H9 (cell line): ENCODE measurements at regions not wholly inside any gene's neighbourhood (a gene's known extent, or its start where the extent isn't known, plus 50 kb on each side); places are given as distances from the start of the nearest gene placed in this dataset.

Experiments
- DNase-seq: peaks from one replicate; pipeline ENCODE4 v3.0.0-alpha.2; 2017
- H2AFZ ChIP-seq: one replicate; pipeline ENCODE4 v1.6.1; 2013; ENCODE audit warnings: mild to moderate bottlenecking, low read length, control low read depth, moderate library complexity
- H2AK5ac ChIP-seq: 2 replicates; pipeline ENCODE4 v1.6.1; 2013; ENCODE audit warnings: low read length, control low read depth, mixed read lengths; ENCODE audit not compliant: insufficient read length
- H2BK120ac ChIP-seq: one replicate; pipeline ENCODE4 v1.6.1; 2013; ENCODE audit warnings: low read depth, mild to moderate bottlenecking, low read length, control low read depth, inconsistent platforms; ENCODE audit not compliant: poor library complexity, severe bottlenecking
- H2BK12ac ChIP-seq: 2 replicates; pipeline ENCODE4 v1.6.1; 2013; ENCODE audit warnings: low read length, control low read depth, mixed read lengths, low read depth; ENCODE audit not compliant: insufficient read length
- H2BK15ac ChIP-seq: 2 replicates; pipeline ENCODE4 v1.6.1; 2013; ENCODE audit warnings: low read depth, low read length, control low read depth
- H2BK20ac ChIP-seq: one replicate; pipeline ENCODE4 v1.6.1; 2013; ENCODE audit warnings: low read depth, mild to moderate bottlenecking, low read length, control low read depth, inconsistent platforms; ENCODE audit not compliant: poor library complexity, severe bottlenecking
- H2BK5ac ChIP-seq: 2 replicates; pipeline ENCODE4 v1.6.1; 2013; ENCODE audit warnings: low read length, control low read depth, mixed read lengths; ENCODE audit not compliant: insufficient read length
- H3K14ac ChIP-seq: 2 replicates; pipeline ENCODE4 v1.6.1; 2013; ENCODE audit warnings: low read length, control low read depth; ENCODE audit not compliant: insufficient read depth
- H3K18ac ChIP-seq: 2 replicates; pipeline ENCODE4 v1.6.1; 2013; ENCODE audit warnings: low read depth, mild to moderate bottlenecking, mixed read lengths, low read length, control low read depth; ENCODE audit not compliant: insufficient read length
- H3K23ac ChIP-seq: 2 replicates; pipeline ENCODE4 v1.6.1; 2013; ENCODE audit warnings: low read length, control low read depth, mixed read lengths, low read depth; ENCODE audit not compliant: insufficient read length
- H3K23me2 ChIP-seq: 2 replicates; pipeline ENCODE4 v1.6.1; 2013; ENCODE audit warnings: low read depth, mild to moderate bottlenecking, mixed read lengths, low read length, control low read depth; ENCODE audit not compliant: insufficient read length, poor library complexity, severe bottlenecking
- H3K27ac ChIP-seq: 2 replicates; pipeline ENCODE4 v1.5.1; 2013; ENCODE audit warnings: low read length, control low read depth, mixed read lengths, low read depth; ENCODE audit not compliant: insufficient read length
- H3K27me3 ChIP-seq: 2 replicates; pipeline ENCODE4 v1.6.1; 2013; ENCODE audit warnings: low read length, control low read depth, inconsistent platforms; ENCODE audit not compliant: insufficient read depth
- H3K4ac ChIP-seq: 2 replicates; pipeline ENCODE4 v1.6.1; 2013; ENCODE audit warnings: low read depth, mild to moderate bottlenecking, control low read depth, inconsistent platforms, low read length, moderate library complexity
- H3K4me1 ChIP-seq: 2 replicates; pipeline ENCODE4 v1.6.1; 2013; ENCODE audit warnings: low read length, control low read depth, inconsistent platforms; ENCODE audit not compliant: insufficient read depth
- H3K4me2 ChIP-seq: 2 replicates; pipeline ENCODE4 v1.6.1; 2013; ENCODE audit warnings: low read length, control low read depth, mixed read lengths; ENCODE audit not compliant: insufficient read length, insufficient read depth
- H3K56ac ChIP-seq: 2 replicates; pipeline ENCODE4 v1.6.1; 2013; ENCODE audit warnings: low read depth, mild to moderate bottlenecking, mixed read lengths, low read length, control low read depth; ENCODE audit not compliant: insufficient read length
- H3K79me1 ChIP-seq: 2 replicates; pipeline ENCODE4 v1.6.1; 2013; ENCODE audit warnings: low read depth, mild to moderate bottlenecking, moderate library complexity, low read length, control low read depth, inconsistent platforms; ENCODE audit not compliant: insufficient read depth, poor library complexity, severe bottlenecking
- H3K79me2 ChIP-seq: 2 replicates; pipeline ENCODE4 v1.6.1; 2013; ENCODE audit warnings: low read length, control low read depth, inconsistent platforms; ENCODE audit not compliant: insufficient read depth
- H3K9ac ChIP-seq: 2 replicates; pipeline ENCODE4 v1.6.1; 2013; ENCODE audit warnings: low read length, control low read depth, mixed read lengths; ENCODE audit not compliant: insufficient read length; ENCODE audit errors: extremely low read depth
- H3K9me3 ChIP-seq: one replicate; pipeline ENCODE4 v1.6.1; 2013; ENCODE audit warnings: low read depth, low read length, inconsistent platforms; ENCODE audit not compliant: control insufficient read depth
- H3T11ph ChIP-seq: one replicate; pipeline ENCODE4 v1.6.1; 2013; ENCODE audit warnings: mild to moderate bottlenecking, low read length, control low read depth, inconsistent platforms
- H4K20me1 ChIP-seq: one replicate; pipeline ENCODE4 v1.6.1; 2013; ENCODE audit not compliant: control insufficient read depth, insufficient read length, insufficient read depth
- H4K5ac ChIP-seq: 2 replicates; pipeline ENCODE4 v1.6.1; 2013; ENCODE audit warnings: low read depth, mild to moderate bottlenecking, mixed read lengths, low read length, control low read depth; ENCODE audit not compliant: insufficient read length
- H4K8ac ChIP-seq: replicated peaks from 2 replicates; pipeline ENCODE4 v1.6.1; 2013; ENCODE audit warnings: low read length, control low read depth, mixed read lengths, low read depth; ENCODE audit not compliant: insufficient read length
- H4K91ac ChIP-seq: 2 replicates; pipeline ENCODE4 v1.6.1; 2013; ENCODE audit warnings: low read depth, mild to moderate bottlenecking, moderate library complexity, mixed read lengths, low read length, control low read depth; ENCODE audit not compliant: insufficient read length
- H3K27ac Mint-ChIP-seq, 3 experiments: 2 replicates in 2 of 3; 3 replicates in 1 of 3; pipeline ENCODE4 v1.8.0; 2020 to 2021; ENCODE audit warnings: mixed read lengths in 3 of 3, mild to moderate bottlenecking in 1 of 3, moderate library complexity in 1 of 3
- H3K27me3 Mint-ChIP-seq: 2 replicates; pipeline ENCODE4 v1.8.0; 2021; ENCODE audit warnings: low read depth, mild to moderate bottlenecking, moderate library complexity, mixed read lengths
- H3K36me3 Mint-ChIP-seq, 3 experiments: 2 replicates in 2 of 3; 3 replicates in 1 of 3; pipeline ENCODE4 v1.8.0; 2020 to 2021; ENCODE audit warnings: low read depth in 3 of 3, mixed read lengths in 3 of 3; ENCODE audit not compliant: insufficient read depth in 1 of 3
- H3K4me1 Mint-ChIP-seq, 2 experiments: 2 replicates each; pipeline ENCODE4 v1.8.0; 2020; ENCODE audit warnings: mixed read lengths in 2 of 2
- H3K4me3 Mint-ChIP-seq, 2 experiments: 2 replicates in 1 of 2; 3 replicates in 1 of 2; pipeline ENCODE4 v1.8.0; 2020 to 2021; ENCODE audit warnings: mild to moderate bottlenecking in 2 of 2, mixed read lengths in 2 of 2, moderate library complexity in 1 of 2
- H3K9me3 Mint-ChIP-seq, 2 experiments: 2 replicates in 1 of 2; 3 replicates in 1 of 2; pipeline ENCODE4 v1.8.0; 2020; ENCODE audit warnings: mild to moderate bottlenecking in 2 of 2, mixed read lengths in 2 of 2, moderate library complexity in 1 of 2
- CTCF ChIP-seq: fragments of 200-600 bp; sonication (generic); conservative IDR thresholded peaks from 3 replicates; pipeline ENCODE4 v1.8.0; 2021; ENCODE audit warnings: antibody characterized with exemption, mild to moderate bottlenecking
- WGBS: extraction: QIAGEN DNeasy Blood & Tissue Kit; methylation state at CpG from one replicate; pipeline ENCODE4 v1.1.7; 2013; ENCODE audit warnings: missing lambda C conversion rate, low lambda C conversion rate, mixed read lengths; ENCODE audit not compliant: insufficient read length; ENCODE audit errors: extremely low coverage; 5-methylcytosine and 5-hydroxymethylcytosine counted together

GRCh38 chr5:103427326-103427725 lies 135.3 kb downstream of the NUDT12 start:
- Mint-ChIP-seq H3K27me3 (no peaks in the 10 kb centered on the region), H3K4me1 (peaks cover 5 to 6% of the 10 kb centered on the region in 2 experiments; a peak in 3 of 4 replicates), H3K27ac (no peak overlapping the region), H3K4me3 (no peak overlapping the region), H3K36me3 (no peaks in the 10 kb centered on the region), H3K9me3 (no peaks in the 10 kb centered on the region)
- H3K79me1 ChIP-seq: no peaks in the 10 kb centered on the region
- no peaks in the 10 kb centered on the region for H3K23me2 ChIP-seq
- no peak overlapping the region for H2AK5ac ChIP-seq
- no peaks in the 10 kb centered on the region for H4K20me1 ChIP-seq
- H3K79me2 ChIP-seq: no peaks in the 10 kb centered on the region
- H4K5ac ChIP-seq: no peak overlapping the region
- no peak for DNase-seq
- no peak overlapping the region for H4K8ac ChIP-seq
- H4K91ac ChIP-seq: no peak overlapping the region
- peaks cover 3% of the 10 kb centered on the region; the same call in 1 of the 2 replicates for H3K4me1 ChIP-seq
- H2BK15ac ChIP-seq: no peak overlapping the region
- no peak overlapping the region for H2BK20ac ChIP-seq
- H3K4me2 ChIP-seq: no peak overlapping the region
- no peak for TF ChIP-seq CTCF
- no peak overlapping the region for H2BK5ac ChIP-seq
- no peak overlapping the region for H3K27ac ChIP-seq
- WGBS: no CpG with 5 or more reads among the region's 3 CpGs
- no peak overlapping the region for H3K23ac ChIP-seq
- no peak overlapping the region for H2AFZ ChIP-seq
- no peak overlapping the region for H3K18ac ChIP-seq
- H3K4ac ChIP-seq: no peak overlapping the region
- H3K9me3 ChIP-seq: no peaks in the 10 kb centered on the region
- no peak overlapping the region for H3K9ac ChIP-seq
- no peak overlapping the region for H3T11ph ChIP-seq
- no peak overlapping the region for H2BK120ac ChIP-seq
- H2BK12ac ChIP-seq: no peak overlapping the region
- H3K14ac ChIP-seq: no peak overlapping the region
- no peaks in the 10 kb centered on the region for H3K27me3 ChIP-seq
- no peak overlapping the region for H3K56ac ChIP-seq
